ENCODE measurements at regions not wholly inside any gene's neighbourhood (a gene's known extent, or its start where the extent isn't known, plus 50 kb on each side); places are given as distances from the start of the nearest gene placed in this dataset.

DNA sequence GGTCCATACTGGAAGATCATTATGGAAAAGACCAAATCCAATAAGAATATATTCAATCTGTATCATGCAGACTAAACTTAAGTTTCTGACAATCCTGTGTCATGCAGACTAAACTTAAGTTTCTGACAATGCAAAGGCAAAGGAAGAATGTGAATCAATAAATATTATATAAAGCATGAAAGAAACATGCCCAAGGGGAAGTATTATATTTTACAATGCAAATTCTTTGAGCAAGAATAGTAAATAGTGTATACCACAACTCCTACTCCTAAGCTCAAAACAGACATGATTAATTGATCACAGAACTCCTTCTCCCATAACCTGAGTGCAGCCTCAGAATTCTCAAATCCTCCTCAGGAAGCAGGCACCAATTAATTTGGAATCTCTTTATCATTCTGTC, 71.3 kb upstream of the BDNF start:
- DNase-seq (ENCODE audit: low read depth) = no peak
- H3K4me3 ChIP-seq (ENCODE audit: low read depth, low read length) = no peak overlapping the region
- TF ChIP-seq, protein P1, sequence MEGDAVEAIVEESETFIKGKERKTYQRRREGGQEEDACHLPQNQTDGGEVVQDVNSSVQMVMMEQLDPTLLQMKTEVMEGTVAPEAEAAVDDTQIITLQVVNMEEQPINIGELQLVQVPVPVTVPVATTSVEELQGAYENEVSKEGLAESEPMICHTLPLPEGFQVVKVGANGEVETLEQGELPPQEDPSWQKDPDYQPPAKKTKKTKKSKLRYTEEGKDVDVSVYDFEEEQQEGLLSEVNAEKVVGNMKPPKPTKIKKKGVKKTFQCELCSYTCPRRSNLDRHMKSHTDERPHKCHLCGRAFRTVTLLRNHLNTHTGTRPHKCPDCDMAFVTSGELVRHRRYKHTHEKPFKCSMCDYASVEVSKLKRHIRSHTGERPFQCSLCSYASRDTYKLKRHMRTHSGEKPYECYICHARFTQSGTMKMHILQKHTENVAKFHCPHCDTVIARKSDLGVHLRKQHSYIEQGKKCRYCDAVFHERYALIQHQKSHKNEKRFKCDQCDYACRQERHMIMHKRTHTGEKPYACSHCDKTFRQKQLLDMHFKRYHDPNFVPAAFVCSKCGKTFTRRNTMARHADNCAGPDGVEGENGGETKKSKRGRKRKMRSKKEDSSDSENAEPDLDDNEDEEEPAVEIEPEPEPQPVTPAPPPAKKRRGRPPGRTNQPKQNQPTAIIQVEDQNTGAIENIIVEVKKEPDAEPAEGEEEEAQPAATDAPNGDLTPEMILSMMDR (IDR thresholded peaks at IDR 0.05; ENCODE audit: control insufficient read depth, extremely low read depth, insufficient read depth) = no peak

DNA sequence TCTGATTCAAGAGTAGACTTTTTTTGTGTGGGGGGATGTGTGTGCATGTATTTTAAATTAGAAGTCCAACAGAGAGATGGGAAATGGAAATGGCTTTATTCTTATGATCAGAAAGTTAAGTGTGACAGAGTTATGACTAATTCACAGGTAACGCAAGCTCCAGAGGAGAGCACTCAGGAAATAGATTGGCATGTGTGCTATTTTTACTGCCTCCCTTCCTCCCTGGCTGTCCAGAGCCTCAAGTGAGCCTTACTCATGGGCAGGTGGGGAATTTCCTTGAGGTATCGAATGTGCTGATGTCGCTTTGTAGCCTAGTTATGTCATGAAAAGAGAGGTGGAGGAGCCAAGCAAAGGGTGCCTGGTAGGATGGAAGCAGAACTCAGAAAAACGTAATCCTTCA, 70.3 kb upstream of the BDNF start:
- TF ChIP-seq, protein P1 (IDR thresholded peaks at IDR 0.05; ENCODE audit: control insufficient read depth, extremely low read depth, insufficient read depth) = no peak
- H3K4me3 ChIP-seq (ENCODE audit: low read depth, low read length) = no peak overlapping the region
- DNase-seq (ENCODE audit: low read depth) = no peak

DNA sequence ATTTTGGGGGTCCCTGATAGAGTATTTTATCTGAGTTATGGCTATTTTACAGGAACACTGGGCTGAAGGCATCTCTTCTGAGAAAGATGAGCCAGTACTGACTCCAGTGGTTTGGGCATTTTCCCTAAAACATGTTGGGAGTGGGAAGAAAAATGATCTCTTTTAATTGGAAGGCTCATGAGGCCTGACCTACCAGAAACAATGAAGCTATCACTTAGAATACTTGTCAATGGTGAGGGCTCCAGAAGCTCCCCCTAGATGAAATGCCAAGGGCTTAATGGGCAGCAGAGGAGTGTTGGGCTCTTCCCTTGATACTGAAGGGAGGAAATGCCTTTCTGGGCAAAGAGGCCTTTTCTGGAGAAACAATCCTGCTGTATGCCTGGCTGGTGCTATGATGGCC, 63.5 kb upstream of the BDNF start:
- no peak overlapping the region for H3K4me3 ChIP-seq (ENCODE audit: low read depth, low read length)
- TF ChIP-seq, protein P1 (IDR thresholded peaks at IDR 0.05; ENCODE audit: control insufficient read depth, extremely low read depth, insufficient read depth) = no peak
- no peak for DNase-seq (ENCODE audit: low read depth)

DNA sequence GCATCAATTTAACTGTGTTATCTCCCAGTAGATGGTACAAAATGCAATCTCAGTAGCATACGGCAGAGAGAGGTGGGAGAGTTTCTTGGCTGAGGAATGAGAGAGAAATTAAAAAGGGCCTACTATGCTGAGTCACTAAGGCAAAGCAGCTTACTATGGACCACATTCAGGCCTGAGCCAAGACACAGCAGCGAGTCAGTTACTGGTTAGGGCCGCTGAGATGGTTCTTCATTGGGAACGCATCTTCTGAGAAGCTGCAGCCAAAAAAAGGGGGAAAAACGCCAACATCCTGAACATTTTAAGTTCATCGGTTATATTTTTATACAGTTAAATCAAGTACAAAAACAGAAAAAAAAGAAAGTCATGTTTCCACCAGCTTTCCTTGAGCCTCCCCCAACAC, 61.1 kb upstream of the BDNF start:
- TF ChIP-seq, protein P1 (IDR thresholded peaks at IDR 0.05; ENCODE audit: control insufficient read depth, extremely low read depth, insufficient read depth) = no peak
- H3K4me3 ChIP-seq (ENCODE audit: low read depth, low read length) = no peak overlapping the region
- no peak for DNase-seq (ENCODE audit: low read depth)

DNA sequence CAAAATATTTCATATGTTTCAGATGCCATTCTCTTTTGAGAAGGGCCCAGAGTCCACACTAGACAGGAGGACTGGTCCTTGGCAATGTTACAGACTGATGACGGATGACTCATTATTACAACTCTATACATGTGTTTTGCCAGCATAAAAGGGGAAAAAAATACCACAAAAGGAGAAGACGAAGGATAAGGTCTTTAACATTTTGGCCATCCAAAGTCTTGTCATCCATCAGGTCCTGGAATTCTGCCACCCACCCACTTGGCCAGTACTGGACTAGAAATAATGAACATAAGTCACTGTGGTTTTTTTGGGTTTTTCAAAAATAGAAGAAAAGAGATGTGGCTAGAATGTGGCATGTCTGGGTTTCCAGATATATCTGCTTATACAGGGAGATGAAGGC, 57.7 kb upstream of the BDNF start:
- no peak overlapping the region for H3K4me3 ChIP-seq (ENCODE audit: low read depth, low read length)
- DNase-seq (ENCODE audit: low read depth) = no peak
- TF ChIP-seq, protein P1 (IDR thresholded peaks at IDR 0.05; ENCODE audit: control insufficient read depth, extremely low read depth, insufficient read depth) = no peak

DNA sequence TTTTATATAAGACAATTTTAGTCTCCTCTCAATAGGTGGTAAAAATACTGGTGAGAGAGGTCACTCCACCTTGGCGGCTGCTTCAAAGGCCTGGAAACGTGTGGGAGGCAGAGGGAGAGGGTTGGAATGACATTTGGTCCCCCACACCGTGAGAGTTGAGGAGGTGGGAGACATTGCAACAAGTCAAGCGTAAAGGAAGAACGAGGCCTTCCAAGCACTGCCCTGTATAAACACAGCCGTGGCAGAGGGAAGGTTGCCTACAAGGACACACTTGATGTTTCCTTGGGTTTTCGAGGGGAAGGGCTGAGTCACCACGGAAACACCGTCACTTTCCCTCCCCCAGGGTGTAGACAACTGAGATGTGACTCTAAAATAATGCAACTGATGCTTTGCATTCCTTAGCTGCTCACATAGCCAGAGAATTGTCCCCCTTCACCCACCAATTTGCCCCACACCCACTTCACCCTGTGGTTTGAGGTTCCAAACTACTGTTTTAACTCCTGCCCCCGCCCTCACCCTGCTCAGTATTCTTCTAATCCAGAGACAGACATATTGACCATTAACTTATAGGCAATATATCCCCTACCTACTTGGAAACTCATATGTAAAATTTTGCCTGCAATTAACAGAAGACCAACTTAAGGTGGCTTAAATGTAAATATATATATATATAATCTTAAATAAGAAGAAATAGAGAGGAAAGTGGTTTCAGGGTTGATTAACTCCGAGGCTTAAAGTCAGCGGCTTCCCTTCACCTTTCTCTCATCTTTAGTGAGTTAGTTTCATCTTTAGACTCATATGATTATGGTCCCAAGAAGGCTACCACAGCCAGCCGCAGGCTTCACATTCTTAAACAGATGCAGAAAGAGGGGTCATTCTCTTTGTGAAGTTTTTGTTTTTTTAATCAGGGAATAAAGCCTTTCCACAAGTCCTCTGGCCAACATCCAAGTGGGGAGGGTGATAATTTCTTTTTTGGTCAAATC, 54.1 kb upstream of the BDNF start:
- no peak for DNase-seq (ENCODE audit: low read depth)
- no peak overlapping the region for H3K4me3 ChIP-seq (ENCODE audit: low read depth, low read length)
- TF ChIP-seq, protein P1 (IDR thresholded peaks at IDR 0.05; ENCODE audit: control insufficient read depth, extremely low read depth, insufficient read depth) = no peak

Measured in LNCaP clone FGC (cell line).